ENCODE measurements at regions not wholly inside any gene's neighbourhood (a gene's known extent, or its start where the extent isn't known, plus 50 kb on each side); places are given as distances from the start of the nearest gene placed in this dataset.
A peak's percentile ranks its signal among the peaks of the same experiment; 100 is the strongest.
"Not testable (repeated sequence)": the region's sequence is repeated elsewhere in the genome, so short reads cannot be mapped to it uniquely, and the experiment has no call there.

DNA sequence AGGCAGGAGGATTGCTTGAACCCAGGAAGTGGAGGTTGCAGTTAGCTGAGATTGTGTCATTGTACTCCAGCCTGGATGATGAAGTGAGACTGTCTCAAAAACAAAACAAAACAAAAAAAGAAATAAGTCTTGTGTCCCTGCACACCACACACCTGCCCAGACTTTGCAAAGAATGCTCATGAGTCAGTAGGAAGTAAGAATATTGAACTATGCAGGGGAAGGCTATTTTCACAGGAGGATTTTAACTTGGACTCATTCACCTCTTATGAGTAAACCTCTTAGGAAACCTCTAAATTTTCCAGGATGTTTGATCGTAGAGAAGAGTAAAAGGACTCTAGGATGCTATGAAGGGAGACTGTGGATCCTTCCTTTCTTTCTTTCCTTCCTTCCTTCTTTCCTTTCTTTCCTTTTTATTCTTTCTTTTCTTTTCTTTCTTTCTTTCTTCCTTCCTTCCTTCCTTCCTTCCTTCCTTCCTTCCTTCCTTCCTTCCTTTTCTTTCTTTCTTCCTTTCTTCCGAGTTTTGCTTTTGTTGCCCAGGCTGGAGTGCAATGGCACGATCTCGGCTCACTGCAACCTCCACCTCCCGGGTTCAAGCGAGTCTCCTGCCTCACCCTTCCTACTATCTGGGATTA, 96.7 kb upstream of the CLINT1 start:
- DNase-seq, result no peak

DNA sequence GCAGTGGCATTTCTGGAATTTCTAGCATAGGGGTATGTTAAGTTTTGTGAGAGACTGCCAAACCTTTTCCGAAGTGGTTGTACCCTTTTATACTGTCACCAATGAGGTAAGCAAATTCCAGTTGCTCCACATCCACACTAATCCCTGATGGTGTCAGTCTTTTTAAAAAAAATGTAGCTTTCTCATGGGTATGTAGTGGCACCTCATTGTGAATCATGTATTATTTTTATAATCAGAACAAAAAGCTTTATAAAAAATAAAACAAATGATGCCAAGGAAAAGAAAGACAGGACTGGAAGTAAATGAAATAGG, 93.4 kb upstream of the CLINT1 start:
- no peak for DNase-seq

DNA sequence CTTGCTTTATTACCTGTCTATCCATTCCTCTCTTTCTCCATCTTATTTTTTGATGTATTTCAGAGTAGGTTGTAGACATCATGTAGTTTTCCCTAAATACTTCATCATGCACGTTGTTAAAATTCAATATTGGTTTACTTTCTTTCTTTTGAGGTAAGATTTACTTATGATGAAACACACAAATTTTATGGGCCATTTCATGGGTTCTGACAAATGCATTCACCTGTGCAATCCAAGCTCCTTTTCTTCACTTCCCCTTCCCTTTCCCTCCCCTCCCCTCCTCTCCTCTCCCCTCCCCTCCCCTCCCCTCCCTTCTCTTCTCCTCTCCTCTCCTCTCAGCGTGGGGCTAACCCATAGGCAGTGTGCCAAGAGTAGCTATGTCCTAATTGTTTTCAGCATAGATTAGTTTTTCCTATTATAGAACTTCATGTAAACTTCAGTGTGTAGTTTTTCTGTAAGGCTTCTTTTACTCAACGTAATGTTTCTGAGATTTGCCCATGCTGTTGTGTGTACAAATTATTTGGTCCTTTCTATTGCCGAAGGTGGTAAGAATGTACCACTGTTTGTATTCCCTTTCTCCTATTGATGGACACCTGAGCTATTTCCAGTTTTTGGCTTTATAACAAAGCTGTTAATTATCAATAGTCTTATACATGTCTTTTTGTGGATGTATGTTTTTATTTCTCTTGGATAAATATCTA, 92.9 kb upstream of the CLINT1 start:
- no peak for DNase-seq

DNA sequence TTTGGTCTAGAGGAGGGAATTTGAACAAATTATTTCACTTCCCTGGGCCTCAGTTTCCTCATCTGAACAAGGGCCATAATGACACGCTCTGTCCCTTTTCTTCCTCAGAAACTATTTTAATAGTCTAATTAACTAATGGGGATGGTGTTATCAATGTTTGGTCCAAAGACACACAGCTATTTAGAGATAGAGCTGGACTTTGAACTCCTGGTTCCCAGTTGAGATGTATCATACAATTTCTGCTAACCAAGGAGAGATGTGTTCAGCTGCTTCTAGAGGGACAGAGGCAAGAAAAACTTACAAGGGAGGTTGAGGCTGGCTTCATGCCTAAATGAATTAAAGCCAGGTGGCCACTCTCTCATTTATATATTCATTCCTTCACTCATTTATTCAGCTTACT, 90.6 kb upstream of the CLINT1 start:
- no peak for DNase-seq

DNA sequence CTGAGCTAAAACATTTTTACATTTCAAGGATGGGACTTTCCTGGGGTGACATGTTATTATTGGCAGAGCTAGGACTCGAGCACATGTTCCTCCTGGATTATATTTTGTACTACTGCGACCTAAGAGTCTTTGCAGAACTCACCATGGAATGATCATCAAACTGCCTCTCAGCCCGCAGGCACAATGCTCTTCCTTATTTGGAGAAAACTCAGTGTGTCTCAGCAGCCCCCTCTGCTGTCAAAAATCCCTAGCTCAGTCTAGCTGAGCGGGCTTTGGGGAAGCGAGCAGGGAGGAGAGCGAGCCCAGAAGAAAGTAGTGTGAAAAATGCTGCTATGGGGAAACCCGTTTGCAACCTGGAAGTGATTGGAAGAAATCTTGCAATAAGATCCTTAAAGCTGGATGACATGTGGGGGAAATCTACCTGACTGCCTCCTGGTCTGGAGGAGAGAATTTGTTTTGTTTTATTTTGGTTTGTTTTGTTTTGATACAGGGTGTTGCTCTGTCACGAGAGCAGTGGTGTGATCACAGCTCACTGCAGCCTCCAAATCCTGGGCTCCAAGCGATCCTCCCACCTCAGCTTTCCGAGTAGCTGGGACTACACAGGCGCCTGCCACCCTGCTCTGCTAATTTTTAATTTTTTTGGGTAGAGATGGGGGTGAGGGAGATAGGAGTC, 89.9 kb upstream of the CLINT1 start:
- DNase-seq, result peak; percentile 51

DNA sequence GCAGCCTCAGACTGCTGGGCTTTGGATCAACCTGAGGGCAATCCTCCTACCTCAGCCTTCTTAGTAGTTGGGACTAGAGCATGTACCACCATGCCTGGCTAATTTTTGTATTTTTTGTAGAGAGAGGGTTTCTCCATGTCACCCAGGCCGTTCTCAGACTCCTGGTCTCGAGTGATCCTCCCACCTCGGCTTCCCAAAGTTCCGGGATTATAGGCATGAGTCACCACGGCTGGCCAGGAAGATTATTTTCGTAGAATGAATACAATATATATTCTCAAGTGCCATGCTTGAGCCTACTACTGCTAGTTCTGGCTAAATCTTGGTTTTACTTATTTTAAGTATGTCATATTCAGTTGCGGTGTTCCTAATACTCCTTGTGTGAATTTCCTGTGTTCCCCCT, 88.2 kb upstream of the CLINT1 start:
- no peak for DNase-seq

DNA sequence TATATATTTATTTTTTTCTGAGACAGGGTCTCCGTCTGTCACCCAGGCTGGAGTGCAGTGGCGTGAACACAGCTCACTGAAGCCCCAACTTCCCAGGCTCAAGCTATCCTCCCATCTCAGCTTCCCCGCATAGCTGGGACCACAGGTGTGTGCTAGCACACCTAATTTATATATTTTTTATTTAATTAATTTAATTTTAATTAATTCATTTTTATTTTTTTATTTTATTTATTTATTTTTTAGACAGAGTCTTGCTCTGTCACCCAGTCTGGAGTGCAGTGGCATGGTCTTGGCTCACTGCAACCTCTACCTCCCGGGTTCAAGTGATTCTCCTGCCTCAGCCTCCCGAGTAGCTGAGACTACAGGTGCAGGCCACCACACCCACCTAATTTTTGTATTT, 86.9 kb upstream of the CLINT1 start:
- DNase-seq, result not testable (repeated sequence)

DNA sequence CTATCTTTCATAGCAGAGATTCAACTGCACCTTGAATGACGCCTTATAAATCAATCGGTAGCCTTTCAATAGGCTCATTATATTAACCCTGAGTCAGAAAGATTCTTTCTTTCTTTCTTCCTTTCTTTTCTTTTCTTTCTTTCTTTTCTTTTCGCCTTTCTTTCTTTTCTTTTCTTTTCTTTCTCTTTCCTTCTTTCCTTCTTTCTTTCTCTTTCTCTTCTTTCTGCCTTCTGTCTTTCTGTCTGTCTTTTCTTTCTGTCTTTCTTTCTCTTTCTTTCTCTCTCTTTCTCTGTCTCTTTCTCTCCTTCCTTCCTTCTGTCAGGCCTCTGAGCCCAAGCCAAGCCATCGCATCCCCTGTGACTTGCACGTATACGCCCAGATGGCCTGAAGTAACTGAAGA, 86.0 kb upstream of the CLINT1 start:
- DNase-seq, result no peak

DNA sequence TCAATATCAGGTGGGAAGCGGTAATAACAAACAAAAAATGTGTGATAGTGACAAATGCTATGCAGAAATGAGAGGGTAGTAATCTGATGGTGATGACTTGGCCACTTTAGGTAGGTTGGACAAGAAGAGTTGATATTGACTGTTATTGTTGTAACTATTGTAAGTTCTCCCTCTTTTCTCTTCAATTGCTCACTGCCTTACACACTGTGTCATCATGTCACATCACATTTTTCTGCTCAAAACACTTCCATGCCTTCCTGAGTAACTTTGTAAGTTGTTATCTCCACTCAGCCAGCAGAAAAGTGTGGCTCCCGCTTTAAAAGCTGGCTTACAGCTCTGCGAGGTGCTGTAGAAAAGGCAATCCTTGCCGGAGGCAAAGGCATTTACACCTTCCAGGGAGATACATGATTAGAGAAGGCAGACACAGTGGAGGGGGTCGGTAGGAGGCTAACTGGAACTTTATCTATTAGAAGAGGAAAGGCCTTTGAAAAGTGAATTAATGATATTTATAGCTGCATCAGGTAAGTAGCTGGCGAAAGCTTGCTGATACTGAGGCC, 85.2 kb upstream of the CLINT1 start:
- no peak for DNase-seq

DNA sequence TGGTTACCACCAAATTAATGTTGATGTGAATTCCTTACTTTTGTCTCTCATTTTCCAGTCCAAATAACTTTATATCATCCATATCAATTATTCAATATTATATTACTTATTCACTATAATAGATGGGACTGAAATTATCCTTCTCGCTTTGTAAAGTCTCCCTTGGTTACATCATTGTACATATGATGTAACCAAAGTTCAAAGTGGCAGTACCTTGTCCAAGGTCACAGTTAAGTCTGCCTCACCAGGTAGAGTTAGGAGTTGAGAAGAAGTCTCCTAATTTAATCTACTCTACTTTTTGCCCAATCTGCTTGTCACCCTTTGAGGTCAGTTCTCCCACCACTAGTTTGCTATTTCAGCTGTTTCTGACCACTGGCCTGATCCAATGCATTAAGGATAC, 83.7 kb upstream of the CLINT1 start:
- DNase-seq, result no peak

DNA sequence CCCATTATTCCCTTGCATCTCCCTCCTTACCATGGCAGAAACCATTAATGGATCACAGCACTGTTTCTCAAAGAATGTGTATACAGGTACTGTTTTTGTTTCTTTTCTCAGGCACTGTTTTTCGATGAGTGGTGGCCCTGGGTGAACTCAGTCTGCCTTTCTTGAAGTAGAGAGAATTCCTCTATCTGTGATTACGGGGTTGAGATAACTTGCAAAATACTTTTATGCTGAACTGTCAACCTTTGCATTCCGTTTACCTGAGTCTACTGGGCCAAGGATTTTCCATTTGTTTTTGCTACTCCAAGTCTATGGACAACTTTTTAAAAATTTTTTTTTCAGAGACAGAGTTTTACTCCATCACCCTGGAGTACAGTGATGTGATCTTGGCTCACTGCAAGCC, 82.7 kb upstream of the CLINT1 start:
- no peak for DNase-seq

DNA sequence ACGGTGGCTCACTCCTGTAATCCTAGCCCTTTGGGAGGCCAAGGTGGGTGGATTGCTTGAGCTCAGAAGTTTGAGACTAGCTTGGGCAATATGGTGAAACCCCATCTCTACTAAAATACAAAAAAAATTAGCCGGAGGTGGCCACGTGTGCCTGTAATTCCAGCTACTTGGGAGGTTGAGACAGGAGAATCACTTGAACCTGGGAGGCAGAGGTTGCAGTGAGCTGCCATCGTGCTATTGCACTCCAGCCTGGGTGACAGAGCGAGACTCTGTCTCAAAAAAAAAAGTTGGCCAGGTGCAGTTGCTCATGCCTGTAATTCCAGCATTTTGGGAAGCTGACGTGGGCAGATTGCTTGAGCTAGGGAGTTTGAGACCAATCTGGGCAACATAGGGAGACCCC, 79.2 kb upstream of the CLINT1 start:
- DNase-seq, result not testable (repeated sequence)

DNA sequence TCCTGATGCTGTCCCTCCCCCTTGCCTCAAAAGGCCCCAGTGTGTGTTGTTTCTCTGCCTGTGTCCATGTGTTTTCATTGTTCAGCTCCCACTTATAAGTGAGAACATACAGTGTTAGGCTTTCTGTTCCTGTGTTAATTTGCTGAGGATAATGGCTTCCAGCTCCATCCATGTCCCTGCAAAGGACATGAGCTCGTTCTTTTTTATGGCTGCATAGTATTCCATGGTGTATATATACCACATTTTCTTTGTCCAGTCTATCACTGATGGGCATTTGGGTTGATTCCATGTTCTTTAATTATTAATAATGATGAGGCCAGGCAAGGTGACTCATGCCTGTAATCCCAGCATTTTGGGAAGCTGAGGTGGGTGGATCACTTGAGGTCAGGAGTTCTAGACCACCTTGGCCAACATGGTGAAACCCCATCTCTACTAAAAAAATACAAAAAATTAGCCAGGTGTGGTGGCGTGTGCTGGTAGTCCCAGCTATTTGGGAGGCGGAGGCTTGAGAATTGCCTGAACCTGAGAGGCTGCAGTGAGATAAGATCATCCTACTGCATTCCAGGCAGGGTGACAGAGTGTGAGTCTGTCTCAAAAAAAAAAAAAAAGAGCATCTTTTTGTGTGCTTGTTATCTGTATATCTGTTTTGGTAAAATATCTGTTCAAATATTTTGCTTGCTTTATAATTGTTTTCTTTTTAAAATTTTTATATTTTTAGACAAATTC, 78.0 kb upstream of the CLINT1 start:
- not testable (repeated sequence) for DNase-seq

DNA sequence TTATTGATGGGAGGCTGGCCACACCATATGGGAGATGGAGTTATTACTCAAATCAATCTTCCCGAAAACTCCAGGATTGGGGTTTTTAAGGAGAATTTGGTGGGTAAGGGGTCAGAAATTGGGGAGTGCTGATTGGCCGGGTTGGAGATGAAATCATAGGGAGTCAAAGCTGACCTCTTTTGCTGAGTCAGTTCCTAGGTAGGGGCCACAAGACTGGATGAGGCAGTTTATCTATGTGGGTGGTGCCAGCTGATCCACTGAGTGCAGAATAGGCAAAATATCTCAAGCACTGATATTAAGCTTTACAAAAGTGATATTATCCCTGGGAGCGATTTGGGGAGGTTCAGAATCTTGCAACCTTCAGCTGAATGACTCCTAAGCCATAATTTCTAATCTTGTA, 75.7 kb upstream of the CLINT1 start:
- no peak for DNase-seq

DNA sequence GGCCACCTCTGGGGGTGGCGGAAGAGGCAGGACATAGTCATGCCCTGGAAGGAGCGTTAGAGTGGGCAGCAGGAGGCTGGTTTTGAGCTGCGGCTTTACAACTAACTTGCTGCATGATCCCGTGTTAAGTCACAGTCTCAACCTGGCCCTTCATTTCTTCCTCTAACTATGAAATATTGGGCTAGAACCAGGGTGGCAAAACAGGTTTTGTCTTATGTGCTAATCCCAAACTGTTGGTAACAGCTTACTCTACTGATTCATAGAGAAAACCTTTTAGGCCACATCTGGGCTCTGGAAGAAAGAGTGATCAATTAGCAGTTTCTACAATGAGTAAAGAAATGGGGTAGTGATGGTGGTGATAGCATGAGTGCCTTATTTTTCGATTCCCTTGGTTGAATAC, 74.1 kb upstream of the CLINT1 start:
- no peak for DNase-seq

DNA sequence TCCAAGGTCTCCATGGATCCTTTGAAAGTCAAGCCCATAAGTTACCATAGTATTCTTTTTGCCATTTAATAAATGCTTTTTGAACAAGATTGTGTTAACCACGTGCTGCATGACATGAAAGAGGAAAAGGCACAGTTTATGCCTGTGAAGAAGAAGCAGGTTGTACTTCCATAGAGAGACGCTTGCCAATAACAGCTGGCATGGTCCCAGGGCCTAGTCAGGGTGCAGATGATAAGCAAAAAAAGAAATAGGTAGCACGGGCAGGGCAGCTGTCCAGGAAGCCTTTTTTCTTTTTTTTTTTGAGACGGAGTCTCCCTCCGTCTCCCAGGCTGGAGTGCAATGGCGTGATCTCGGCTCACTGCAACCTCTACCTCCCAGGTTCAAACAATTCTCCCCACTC, 71.8 kb upstream of the CLINT1 start:
- DNase-seq, result no peak

DNA sequence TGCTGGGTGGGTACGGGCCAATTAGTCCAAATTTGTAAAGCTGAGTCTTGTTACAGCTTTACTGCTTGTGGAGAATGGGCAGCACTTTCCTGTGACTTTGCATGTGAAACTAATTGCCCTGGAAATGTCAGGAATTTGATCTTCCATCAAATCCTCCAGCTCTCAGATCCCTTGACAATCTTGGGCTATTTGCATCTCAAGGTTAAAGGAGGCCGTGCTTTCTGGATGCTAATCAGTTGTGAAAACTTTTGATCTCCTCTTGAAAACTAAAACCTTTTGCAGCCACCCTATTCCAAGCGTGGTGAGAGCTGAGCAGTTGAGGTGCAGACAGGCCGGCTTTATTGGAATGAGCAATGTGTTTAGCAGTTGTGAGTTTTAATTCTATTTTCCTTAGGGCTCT, 68.0 kb upstream of the CLINT1 start:
- no peak for DNase-seq

DNA sequence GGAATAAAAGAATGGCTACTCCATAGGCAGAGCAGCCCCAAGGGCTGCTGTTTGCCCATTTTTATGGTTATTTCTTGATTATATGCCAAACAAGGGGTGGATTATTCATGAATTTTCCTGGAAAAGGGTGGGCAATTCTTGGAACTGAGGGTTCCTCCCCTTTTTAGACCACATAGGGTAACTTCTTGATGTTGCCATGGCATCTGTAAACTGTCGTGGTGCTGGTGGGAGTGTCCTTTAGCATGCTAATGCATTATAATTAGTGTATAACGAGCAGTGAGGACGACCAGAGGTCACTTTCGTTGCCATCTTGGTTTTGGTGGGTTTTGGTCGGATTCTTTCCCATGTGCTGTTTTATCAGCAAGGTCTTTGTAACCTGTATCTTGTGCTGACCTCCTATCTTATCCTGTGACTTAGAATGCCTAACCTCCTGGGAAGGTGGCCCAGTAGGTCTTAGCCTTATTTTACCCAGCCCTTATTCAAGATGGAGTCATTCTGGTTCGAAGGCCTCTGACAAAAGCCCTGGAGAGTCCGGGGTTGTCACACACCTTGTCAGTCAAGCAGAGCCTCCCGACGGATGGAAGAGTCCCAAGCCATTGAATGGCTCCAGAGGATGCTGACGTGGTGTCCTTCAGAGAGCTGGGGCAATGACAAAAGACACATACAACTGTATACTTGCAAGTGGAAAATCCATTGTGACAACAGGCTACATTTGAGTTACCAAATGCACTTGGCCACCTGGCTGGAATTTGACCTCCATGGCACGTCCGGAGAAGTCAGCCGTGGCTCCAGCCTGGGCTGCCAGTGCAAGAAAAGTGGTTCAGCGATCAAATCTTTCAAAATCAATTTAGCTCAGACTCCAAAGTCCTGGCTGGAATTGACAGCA, 67.1 kb upstream of the CLINT1 start:
- DNase-seq, result no peak

DNA sequence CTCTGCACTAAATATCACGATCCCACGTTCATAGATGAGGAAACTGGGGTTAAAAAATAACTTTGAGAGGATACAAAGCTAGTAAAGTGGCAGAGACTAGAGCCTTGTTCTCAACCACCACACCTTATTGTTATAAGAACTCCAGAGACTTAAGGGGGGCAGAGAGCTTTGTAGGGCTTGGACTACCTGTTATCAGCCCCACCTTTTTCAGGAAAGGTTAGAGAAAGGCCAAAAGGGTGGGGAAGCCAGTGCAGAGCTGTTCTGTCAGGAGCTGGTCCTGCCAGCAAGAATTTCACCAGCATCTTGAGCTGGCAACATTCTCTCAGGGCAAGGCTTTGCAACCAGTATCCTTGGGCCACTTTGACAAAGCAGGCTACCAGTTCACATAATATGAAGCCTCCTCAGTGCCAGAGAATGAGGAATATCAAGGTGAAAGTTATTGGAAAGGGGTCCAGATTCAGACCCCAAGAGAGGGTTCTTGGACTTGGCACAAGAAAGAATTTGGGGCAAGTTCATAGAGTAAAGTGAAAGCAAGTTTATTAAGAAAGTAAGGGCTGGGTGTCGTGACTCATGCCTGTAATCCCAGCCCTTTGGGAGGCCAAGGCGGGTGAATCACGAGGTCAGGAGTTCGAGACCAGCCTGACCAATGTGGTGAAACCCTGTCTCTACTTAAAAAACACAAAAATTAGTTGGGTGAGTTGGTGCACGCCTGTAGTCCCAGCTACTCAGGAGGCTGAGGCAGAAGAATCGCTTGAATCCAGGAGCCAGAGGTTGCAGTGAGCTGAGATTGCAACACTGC, 66.2 kb upstream of the CLINT1 start:
- DNase-seq, result no peak

DNA sequence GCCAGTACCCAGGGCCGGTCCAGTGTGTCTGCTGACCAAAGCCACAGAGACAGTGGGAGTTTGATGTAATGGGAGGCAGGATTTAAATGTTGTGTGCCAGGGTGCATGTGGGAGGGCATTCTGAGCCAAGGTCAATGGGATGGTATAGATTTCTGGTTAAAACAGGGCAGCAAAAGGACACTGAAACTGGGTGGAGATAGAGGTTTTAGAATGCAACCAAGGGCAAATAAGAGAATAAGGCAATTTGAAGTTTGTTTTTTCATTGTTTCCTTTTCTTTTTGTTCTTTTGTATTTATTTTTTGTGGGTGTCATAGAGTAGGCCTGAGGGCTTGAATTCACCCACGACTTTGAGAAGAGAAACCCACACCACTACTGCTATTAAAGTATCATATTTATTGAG, 65.5 kb upstream of the CLINT1 start:
- DNase-seq, result no peak

DNA sequence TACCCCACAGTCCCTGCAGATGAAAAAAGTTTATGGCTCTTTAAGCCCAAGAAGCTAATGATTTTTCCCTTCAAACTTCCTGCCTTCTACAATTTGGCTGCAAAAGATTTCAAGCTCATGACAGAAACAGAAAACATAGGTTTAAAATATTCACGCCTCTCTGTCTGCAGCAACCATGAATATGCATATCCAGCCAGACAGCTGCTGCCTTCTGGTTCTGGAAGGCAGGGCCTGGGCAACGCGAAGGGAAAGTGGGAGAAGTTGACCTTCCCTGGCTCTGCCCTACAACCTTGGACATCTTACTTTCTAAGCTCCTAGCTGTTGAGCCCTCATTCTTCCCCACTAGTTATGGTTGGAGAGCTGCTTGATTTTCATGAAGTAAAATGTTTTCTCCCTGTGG, 64.8 kb upstream of the CLINT1 start:
- no peak for DNase-seq

DNA sequence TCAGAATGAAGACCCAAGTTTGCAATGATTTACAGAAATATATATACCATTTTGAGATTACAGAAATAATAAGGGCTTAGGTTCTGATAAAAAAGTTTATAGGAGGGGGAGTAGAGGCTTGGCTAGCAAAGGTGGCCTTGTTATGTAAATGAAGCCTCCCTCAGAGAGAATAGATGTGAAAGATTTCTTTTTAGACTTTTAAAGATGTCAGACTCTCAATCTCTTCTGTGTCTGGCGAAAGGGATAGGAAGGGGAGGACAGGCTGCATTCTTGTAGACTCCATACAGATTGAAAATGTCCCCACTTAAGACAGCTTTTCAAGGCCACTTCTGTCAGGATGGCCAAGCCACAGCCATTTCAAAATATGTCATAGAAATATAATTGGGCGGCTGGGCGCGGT, 63.1 kb upstream of the CLINT1 start:
- no peak for DNase-seq

Measured in activated CD4-positive, alpha-beta T cell treated with anti-CD3 and anti-CD28 coated beads for 1 hour (primary cell).